NOMO-1 (cell line): ENCODE measurements at regions not wholly inside any gene's neighbourhood (a gene's known extent, or its start where the extent isn't known, plus 50 kb on each side); places are given as distances from the start of the nearest gene placed in this dataset.

Source experiments
- DNase-seq, 2 experiments: peaks; one replicate each; lab custom pipeline; 2025; ENCODE audit not compliant: unreplicated experiment in 2 of 2; lab: John Stamatoyannopoulos, UW

DNA sequence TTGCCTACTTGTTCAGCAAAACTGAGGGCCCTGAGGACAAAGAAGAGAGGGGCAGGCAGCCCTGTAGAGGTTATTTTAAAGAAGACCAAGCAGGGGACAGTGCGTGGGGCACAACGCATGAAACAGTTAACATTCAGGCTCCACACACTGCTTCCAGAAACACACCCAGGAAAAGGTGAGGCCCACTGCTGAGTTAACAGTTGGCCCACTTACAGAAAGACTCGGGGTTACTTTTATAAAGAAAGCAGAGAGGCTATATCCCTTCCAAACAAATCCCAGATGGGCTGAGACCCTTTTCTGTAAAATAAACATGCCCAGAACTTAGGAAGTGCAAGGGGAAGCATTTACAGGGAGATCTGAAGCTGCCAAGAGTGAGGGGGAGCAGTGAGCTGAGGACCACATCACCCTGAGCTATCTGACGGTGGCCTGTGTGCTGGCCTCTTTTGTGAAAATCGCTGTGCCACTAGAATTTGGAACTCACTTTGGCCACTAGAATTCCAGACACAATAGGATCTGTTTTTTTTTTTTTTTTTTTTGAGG, 49.8 kb upstream of the SSTR4 start:
- no peak for DNase-seq
